H1 (cell line): ENCODE measurements at regions not wholly inside any gene's neighbourhood (a gene's known extent, or its start where the extent isn't known, plus 50 kb on each side); places are given as distances from the start of the nearest gene placed in this dataset.

ENCODE experiments used
- BACH1 ChIP-seq: IDR thresholded peaks from 2 replicates; pipeline ENCODE4 v1.6.1; 2012; ENCODE audit warnings: low read length, improper control_type of control experiment
- EZH2 ChIP-seq: fragments of 200-600 bp; sonication (generic); IDR thresholded peaks from 2 replicates; pipeline ENCODE4 v1.7.1; 2012; ENCODE audit warnings: low read depth, mild to moderate bottlenecking, moderate library complexity, low read length, inconsistent platforms; ENCODE audit not compliant: severe bottlenecking
- JUN ChIP-seq: IDR thresholded peaks from 2 replicates; pipeline ENCODE4 v1.6.1; 2011; ENCODE audit warnings: low read depth, mild to moderate bottlenecking, improper control_type of control experiment, low read length
- NANOG ChIP-seq: IDR thresholded peaks from 2 replicates; pipeline ENCODE4 v1.6.1; 2011; ENCODE audit warnings: low read length, low read depth, mild to moderate bottlenecking, inconsistent platforms; ENCODE audit not compliant: insufficient read depth, poor library complexity, severe bottlenecking
- RNF2 ChIP-seq: fragments of 200-900, 300-1000 bp; sonication (generic); IDR thresholded peaks from 2 replicates; pipeline ENCODE4 v1.7.1; 2016; ENCODE audit warnings: borderline replicate concordance, low read depth, mild to moderate bottlenecking, antibody characterized with exemption, low read length; ENCODE audit not compliant: poor library complexity, severe bottlenecking; ENCODE audit errors: missing control alignments
- RXRA ChIP-seq: IDR thresholded peaks from 2 replicates; pipeline ENCODE4 v1.6.1; 2011; ENCODE audit warnings: low read depth, mild to moderate bottlenecking, low read length, moderate library complexity; ENCODE audit not compliant: insufficient read depth

- TF ChIP-seq JUN (no peak), RNF2 (no peak), NANOG (no peak), BACH1 (no peak), EZH2 (no peak), RXRA (no peak)
These were observed 113.9 kb downstream of the NDUFA12 start (continued) for GRCh38 chr12:94889445-94890210.
